ENCODE measurements at regions not wholly inside any gene's neighbourhood (a gene's known extent, or its start where the extent isn't known, plus 50 kb on each side); places are given as distances from the start of the nearest gene placed in this dataset.

DNA sequence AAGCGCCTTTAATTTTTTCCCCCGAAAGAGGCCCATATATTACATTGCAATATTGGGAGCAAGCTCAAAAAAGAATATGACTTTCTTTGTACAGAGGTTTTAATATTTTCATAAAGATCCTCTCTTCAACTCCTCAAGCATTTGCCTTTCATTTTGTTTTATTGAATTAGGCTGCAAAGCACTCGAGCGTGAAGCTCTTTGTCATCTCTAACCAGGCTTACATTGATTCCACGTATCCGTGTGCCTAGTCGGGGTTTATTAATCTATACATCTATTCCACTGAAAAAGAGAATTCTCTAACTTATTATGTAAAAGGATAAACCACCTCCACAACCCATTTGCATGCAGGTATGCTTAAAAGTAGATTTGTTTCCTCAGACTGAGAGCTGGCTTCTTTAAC lies 234.8 kb upstream of the TMPO start:
- CTCF ChIA-PET, result no interaction called here
- no peaks in the 10 kb centered on the region for H3K9me3 Mint-ChIP-seq
- H3K27me3 Mint-ChIP-seq (ENCODE audit: low read depth), result peaks cover 2% of the 10 kb centered on the region
- no peak for DNase-seq
- no peak overlapping the region for H3K4me3 Mint-ChIP-seq
- H3K36me3 Mint-ChIP-seq (ENCODE audit: low read depth), result no peaks in the 10 kb centered on the region
- no peak overlapping the region for H3K27ac Mint-ChIP-seq
- intact Hi-C loops (cut with micrococcal nuclease), result no loop called here
- H3K4me1 Mint-ChIP-seq (ENCODE audit: low read depth), result no peaks in the 10 kb centered on the region

DNA sequence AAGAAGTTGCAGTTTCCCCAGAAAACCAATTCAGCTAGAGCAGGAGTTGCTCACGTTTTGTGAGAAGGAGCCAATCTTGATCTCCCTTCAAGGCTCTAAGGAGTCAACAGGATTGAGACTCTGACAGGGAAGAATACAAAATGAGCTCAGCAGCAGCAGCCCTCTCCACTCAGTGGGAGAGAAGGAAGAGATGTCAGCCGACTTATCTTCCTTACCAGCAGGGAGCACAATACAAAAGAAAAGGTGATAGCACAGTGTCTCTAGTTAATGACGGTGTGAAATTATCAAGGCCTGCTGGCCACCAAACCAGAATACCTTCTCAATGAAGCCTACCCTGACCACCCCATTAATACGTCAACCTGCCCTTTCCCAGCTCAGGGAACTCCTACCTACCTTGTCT lies 223.6 kb upstream of the TMPO start:
- no peaks in the 10 kb centered on the region for H3K9me3 Mint-ChIP-seq
- peaks cover 14% of the 10 kb centered on the region for H3K27me3 Mint-ChIP-seq (ENCODE audit: low read depth)
- no peak overlapping the region for H3K27ac Mint-ChIP-seq
- intact Hi-C loops (cut with micrococcal nuclease), result no loop called here
- CTCF ChIA-PET, result interaction anchor here (0.7 kb wide), 1 partner anchor 115 kb away, joined by 3 read pairs; no protein-coding TSS in a partner anchor
- DNase-seq, result no peak
- no peaks in the 10 kb centered on the region for H3K36me3 Mint-ChIP-seq (ENCODE audit: low read depth)
- no peak overlapping the region for H3K4me3 Mint-ChIP-seq
- no peaks in the 10 kb centered on the region for H3K4me1 Mint-ChIP-seq (ENCODE audit: low read depth)

DNA sequence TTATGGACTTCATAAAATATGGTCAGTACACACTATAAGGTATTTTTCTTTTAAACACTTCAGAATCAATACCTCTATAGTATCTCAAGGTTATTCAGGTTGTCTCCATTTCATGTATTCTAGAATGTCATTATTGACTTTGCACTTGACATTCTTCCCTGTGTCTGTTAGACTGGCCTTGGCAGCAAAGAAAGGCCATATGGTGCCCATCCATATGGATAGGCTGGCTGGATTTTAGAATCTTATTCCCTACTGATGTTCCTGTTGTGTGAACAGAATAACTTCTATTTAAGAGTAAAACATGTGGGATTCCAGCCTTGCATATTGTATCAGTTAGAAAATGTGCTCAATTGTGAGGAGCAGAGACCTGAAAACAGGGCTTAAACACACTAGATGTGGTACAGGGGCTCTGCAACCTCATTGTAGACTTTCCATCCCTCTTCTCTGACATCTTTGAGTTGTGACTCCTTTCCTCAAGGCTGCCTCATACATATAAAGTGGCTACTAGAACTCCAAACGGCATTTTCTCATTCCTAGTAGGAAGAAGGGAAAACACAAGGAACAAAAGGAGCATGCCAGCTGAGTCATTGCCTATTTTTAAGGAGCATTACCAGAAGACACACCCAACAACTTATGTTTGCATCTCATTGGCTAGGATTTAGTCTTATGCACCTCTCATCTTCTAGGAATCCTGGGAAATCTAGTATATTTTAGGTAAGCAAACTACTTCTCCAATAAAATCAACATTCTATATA lies 221.2 kb upstream of the TMPO start:
- Mint-ChIP-seq H3K9me3 (no peaks in the 10 kb centered on the region), H3K4me1 (ENCODE audit: low read depth) (no peaks in the 10 kb centered on the region), H3K4me3 (no peak overlapping the region), H3K27ac (no peak overlapping the region), H3K36me3 (ENCODE audit: low read depth) (no peaks in the 10 kb centered on the region), H3K27me3 (ENCODE audit: low read depth) (peaks cover 9% of the 10 kb centered on the region)
- CTCF ChIA-PET, result no interaction called here
- intact Hi-C loops (cut with micrococcal nuclease), result no loop called here
- no peak for DNase-seq

DNA sequence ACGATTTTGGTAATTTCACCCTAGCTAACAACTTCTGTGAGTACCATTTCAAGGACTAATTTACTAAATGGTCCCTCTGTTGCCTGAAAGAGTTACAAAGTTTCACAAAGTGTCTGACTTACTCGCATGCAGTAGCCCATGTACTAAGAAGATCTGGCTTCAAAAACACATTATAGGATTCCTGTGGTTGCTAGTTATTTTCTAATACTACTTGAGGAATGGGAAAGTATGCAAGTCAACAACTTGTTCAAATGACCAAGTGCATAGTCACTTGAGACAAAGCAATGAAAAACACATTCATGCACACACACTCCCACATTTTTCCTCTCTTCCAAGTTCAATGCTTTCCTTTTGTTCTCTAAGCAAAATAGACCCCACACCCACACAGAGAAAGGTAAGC lies 219.7 kb upstream of the TMPO start:
- CTCF ChIA-PET, result no interaction called here
- H3K9me3 Mint-ChIP-seq, result no peaks in the 10 kb centered on the region
- DNase-seq, result no peak
- H3K4me3 Mint-ChIP-seq, result no peak overlapping the region
- intact Hi-C loops (cut with micrococcal nuclease), result no loop called here
- H3K27me3 Mint-ChIP-seq (ENCODE audit: low read depth), result peaks cover 9% of the 10 kb centered on the region
- no peaks in the 10 kb centered on the region for H3K4me1 Mint-ChIP-seq (ENCODE audit: low read depth)
- H3K36me3 Mint-ChIP-seq (ENCODE audit: low read depth), result no peaks in the 10 kb centered on the region
- no peak overlapping the region for H3K27ac Mint-ChIP-seq

DNA sequence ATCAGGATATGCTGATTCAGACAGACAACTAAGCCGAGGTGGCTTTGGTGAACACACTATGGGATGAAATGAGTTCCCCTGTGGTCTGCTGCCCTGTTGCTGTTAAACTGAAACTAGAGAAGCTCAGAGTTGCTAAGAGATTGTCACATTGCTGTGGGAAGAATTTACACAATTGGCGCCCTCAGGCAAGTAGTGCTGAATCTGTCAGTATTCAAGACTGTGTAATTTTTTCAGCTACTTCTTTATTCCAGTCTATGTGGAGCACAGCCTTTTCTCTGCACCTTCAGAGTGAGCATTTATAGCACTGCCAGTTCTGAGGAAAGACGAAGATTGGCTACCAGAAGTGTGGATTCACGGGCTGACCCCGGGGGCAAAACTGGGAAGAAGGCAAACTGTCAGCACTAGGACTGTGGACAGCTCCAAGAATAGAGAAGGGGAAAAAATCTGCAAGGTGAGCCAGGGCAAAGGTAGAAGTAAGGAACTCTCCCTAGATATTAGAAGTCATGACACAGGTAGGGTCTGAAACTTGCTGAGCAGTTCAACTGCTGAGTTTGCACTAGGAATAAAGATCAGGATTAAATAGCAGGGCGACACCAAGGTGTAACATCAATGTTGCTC lies 218.8 kb upstream of the TMPO start:
- no peaks in the 10 kb centered on the region for H3K9me3 Mint-ChIP-seq
- no peak for DNase-seq
- CTCF ChIA-PET, result no interaction called here
- H3K27ac Mint-ChIP-seq, result no peak overlapping the region
- H3K36me3 Mint-ChIP-seq (ENCODE audit: low read depth), result no peaks in the 10 kb centered on the region
- intact Hi-C loops (cut with micrococcal nuclease), result no loop called here
- H3K4me1 Mint-ChIP-seq (ENCODE audit: low read depth), result no peaks in the 10 kb centered on the region
- no peak overlapping the region for H3K4me3 Mint-ChIP-seq
- peaks cover 9% of the 10 kb centered on the region for H3K27me3 Mint-ChIP-seq (ENCODE audit: low read depth)

DNA sequence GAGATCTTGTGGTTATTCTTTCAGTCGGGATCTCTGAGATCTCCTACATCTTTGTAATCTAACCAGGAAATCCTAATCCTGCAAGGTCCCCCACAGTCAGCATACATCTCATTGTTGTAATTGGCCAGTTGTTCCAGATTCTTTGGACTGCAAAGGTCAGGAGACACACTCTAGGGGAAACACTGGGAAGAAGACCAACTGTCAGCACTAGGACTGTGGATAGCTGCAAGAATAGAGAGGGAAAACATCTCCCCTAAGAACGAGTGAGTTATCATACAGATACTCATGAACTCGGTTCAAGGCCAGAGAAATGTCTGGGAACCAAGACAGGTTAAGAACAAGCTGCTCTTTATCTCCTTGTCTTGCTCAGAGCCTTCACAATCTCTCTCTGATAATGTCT lies 217.9 kb upstream of the TMPO start:
- Mint-ChIP-seq H3K9me3 (no peaks in the 10 kb centered on the region), H3K27ac (no peak overlapping the region), H3K36me3 (ENCODE audit: low read depth) (no peaks in the 10 kb centered on the region), H3K4me3 (no peak overlapping the region), H3K27me3 (ENCODE audit: low read depth) (peaks cover 7% of the 10 kb centered on the region), H3K4me1 (ENCODE audit: low read depth) (no peaks in the 10 kb centered on the region)
- CTCF ChIA-PET, result no interaction called here
- no peak for DNase-seq
- intact Hi-C loops (cut with micrococcal nuclease), result no loop called here

DNA sequence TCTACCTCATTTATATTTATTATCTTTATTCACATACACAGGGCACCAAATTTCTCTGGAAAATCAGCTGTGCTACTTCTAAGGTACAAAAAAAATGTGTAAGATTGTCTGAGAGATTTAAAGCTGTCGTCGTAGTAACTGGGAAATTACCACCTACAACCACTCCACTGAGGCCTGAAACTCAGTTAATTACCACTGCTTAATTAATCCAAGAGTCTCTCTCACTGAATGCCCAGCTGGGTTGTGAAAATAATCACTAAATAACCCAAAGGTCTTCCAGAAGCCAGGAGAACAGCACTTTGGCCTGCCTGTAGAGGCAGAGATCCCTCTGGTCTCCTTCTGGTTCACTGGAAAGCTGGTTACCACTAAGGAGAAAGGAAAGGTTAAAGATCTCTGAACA lies 207.2 kb upstream of the TMPO start:
- Mint-ChIP-seq H3K27ac (no peak overlapping the region), H3K36me3 (ENCODE audit: low read depth) (no peaks in the 10 kb centered on the region), H3K27me3 (ENCODE audit: low read depth) (peaks cover 12% of the 10 kb centered on the region), H3K4me3 (no peak overlapping the region), H3K4me1 (ENCODE audit: low read depth) (no peaks in the 10 kb centered on the region), H3K9me3 (no peaks in the 10 kb centered on the region)
- no peak for DNase-seq
- intact Hi-C loops (cut with micrococcal nuclease), result no loop called here
- CTCF ChIA-PET, result no interaction called here

DNA sequence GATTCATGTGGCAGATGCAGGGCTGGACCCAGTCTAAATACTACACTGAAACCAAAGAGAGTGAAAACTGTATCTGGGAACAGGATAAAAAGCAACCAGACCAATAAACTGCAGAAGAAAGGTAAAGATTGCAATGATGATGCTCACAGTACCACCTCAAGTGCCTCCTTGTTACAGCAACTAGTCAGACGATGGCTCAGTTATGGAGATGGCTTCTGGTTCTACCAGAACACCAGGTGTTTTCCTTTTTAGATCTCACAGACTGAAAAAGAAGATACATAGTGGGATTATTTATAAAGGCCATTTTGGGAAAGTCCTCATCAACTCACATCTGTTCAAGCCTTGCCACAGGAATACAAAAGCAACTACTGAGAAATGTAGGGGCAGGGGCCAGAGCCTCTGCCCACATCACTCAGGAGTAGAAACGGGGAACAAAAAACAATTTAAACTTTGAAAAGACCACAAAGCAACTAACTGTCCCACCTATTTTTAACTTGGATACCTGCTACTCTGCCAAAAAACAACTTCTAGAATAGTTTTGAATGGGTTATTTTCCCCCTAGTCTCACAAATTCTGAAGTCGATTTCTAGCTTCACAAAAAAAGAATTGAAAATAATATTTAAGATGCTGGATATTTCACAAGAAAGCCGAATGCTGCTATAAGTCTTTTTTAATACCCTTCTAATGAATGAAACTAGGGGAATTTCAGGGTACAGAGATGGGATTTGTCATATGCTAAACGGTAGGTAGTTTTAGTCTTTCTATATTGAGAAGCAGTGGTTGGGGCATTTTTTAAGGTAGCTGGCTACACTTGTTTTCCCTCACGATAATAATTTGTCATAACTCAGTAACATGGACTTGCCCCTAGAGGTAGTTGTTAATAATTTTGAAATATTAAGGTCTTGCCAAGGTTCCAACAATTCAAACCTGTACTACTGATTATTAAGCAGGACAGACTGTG lies 197.2 kb upstream of the TMPO start:
- Mint-ChIP-seq H3K9me3 (no peaks in the 10 kb centered on the region), H3K27me3 (ENCODE audit: low read depth) (peaks cover 2% of the 10 kb centered on the region), H3K4me1 (ENCODE audit: low read depth) (no peaks in the 10 kb centered on the region), H3K36me3 (ENCODE audit: low read depth) (no peaks in the 10 kb centered on the region), H3K4me3 (no peak overlapping the region), H3K27ac (no peak overlapping the region)
- intact Hi-C loops (cut with micrococcal nuclease), result no loop called here
- CTCF ChIA-PET, result interaction anchor here (0.6 kb wide), 1 partner anchor 398 kb away, joined by 3 read pairs; no protein-coding TSS in a partner anchor
- DNase-seq, result no peak

DNA sequence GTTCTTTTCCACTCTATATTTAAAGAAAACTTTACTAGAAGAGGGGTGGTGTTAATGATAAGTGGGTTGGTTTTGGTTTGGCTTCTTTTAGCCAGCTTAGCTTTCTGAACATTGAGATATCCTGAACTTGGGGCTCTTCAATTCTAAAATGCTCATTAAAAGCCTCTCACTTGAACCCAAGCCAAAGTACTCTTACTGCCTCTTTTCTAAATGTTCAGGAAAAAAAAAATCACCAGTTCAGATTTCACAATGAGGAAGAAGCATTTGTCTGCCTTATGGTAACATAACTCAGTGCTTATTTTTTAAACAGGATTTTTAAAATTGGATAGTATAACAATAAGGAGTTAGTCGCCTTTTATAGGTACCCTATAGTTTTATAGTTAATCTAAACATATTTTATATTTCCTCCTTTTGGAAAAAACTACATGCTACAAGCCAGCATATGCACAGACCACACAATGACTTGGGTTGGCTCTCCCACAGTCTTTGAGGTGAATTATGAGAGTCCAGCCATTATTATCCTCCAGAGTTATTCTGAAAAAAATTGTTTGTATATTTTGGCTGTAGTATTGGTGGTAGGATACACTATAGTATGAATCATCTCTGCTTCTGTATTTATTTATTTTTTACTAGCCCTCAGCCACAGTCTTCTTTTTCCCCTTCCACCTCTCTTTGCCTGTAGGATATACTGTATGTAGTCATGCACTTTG lies 195.5 kb upstream of the TMPO start:
- Mint-ChIP-seq H3K4me1 (ENCODE audit: low read depth) (no peaks in the 10 kb centered on the region), H3K9me3 (no peaks in the 10 kb centered on the region), H3K27ac (no peak overlapping the region), H3K36me3 (ENCODE audit: low read depth) (no peaks in the 10 kb centered on the region), H3K27me3 (ENCODE audit: low read depth) (peaks cover 2% of the 10 kb centered on the region), H3K4me3 (no peak overlapping the region)
- intact Hi-C loops (cut with micrococcal nuclease), result no loop called here
- CTCF ChIA-PET, result no interaction called here
- DNase-seq, result no peak

DNA sequence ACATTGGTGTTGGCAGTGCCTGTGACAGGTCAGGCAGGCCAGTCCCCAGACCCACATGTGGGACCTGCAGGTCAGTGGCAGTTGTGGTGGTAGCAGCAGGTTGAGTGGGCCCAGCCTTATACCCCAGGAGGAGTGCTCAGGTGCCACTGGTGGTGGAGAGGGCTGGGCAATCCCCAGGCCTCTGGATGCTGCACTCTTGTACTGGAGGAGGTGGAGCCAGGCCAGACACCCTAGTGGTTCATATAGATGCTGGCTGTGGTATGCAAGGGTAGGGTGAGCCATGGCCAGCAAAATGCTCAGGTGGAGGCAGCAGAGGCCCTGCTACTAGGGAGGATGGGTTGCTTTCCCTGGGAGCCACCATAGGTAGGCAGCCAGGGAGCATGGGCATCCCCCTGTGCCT lies 190.4 kb upstream of the TMPO start:
- Mint-ChIP-seq H3K27me3 (ENCODE audit: low read depth) (no peaks in the 10 kb centered on the region), H3K9me3 (no peaks in the 10 kb centered on the region)
- intact Hi-C loops (cut with micrococcal nuclease), result no loop called here

DNA sequence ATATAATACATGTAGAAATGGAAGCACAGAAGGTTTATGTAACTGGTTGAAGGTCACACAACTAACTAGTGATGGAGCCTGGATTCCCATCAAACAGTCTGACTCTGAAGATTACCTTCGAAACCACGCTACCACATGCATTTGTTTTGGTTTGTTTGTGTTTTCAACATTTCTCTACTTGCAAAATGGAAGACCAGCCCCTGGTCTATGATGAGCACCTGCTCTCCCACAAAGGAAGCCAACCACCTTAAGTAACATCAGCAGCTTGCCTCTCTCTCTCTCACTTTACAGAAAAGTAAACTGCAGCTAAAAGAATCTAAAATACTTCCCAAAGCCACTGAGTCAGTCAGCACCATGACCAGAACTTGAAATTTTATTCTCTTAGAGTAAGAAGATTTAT lies 186.9 kb upstream of the TMPO start:
- Mint-ChIP-seq H3K27ac (no peak overlapping the region), H3K9me3 (no peaks in the 10 kb centered on the region), H3K4me1 (ENCODE audit: low read depth) (peaks cover 2% of the 10 kb centered on the region), H3K27me3 (ENCODE audit: low read depth) (peaks cover 3% of the 10 kb centered on the region), H3K4me3 (no peak overlapping the region), H3K36me3 (ENCODE audit: low read depth) (no peaks in the 10 kb centered on the region)
- CTCF ChIA-PET, result no interaction called here
- intact Hi-C loops (cut with micrococcal nuclease), result no loop called here
- DNase-seq, result no peak

More for the DNA sequence above, 190.4 kb upstream of the TMPO start:
- CTCF ChIA-PET, result no interaction called here
- DNase-seq, result no peak
- Mint-ChIP-seq H3K36me3 (ENCODE audit: low read depth) (no peaks in the 10 kb centered on the region), H3K4me3 (no peak overlapping the region), H3K27ac (no peak overlapping the region), H3K4me1 (ENCODE audit: low read depth) (peaks cover 2% of the 10 kb centered on the region)

DNA sequence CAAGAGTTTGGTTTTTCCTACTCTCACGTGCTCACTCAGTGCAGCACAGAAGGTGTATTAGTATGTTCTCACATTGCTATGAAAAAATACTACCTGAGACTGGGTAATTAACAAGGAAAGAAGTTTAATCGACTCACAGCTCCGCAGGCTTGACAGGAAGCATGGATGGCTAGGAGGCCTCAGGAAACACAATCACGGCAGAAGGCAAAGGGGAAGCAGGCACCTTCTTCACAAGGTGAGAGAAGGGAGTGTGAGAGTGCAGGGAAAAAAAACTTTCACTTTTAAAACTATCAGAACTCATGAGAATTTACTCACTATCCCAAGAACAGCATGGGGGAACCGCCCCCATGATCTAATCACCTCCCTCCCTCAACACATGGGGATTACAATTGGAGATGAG lies 185.8 kb upstream of the TMPO start:
- H3K4me3 Mint-ChIP-seq, result no peak overlapping the region
- intact Hi-C loops (cut with micrococcal nuclease), result no loop called here
- CTCF ChIA-PET, result no interaction called here
- peaks cover 3% of the 10 kb centered on the region for H3K27me3 Mint-ChIP-seq (ENCODE audit: low read depth)
- no peak for DNase-seq
- H3K9me3 Mint-ChIP-seq, result no peaks in the 10 kb centered on the region
- H3K4me1 Mint-ChIP-seq (ENCODE audit: low read depth), result peaks cover 2% of the 10 kb centered on the region
- H3K36me3 Mint-ChIP-seq (ENCODE audit: low read depth), result no peaks in the 10 kb centered on the region
- no peak overlapping the region for H3K27ac Mint-ChIP-seq
